GM18951 (cell line): ENCODE measurements at regions not wholly inside any gene's neighbourhood (a gene's known extent, or its start where the extent isn't known, plus 50 kb on each side); places are given as distances from the start of the nearest gene placed in this dataset.

Experiments used
- POLR2A ChIP-seq: IDR thresholded peaks from 4 replicates; pipeline ENCODE4 v1.6.1; 2011; ENCODE audit warnings: mild to moderate bottlenecking; ENCODE audit not compliant: insufficient read length, insufficient read depth; ENCODE audit errors: extremely low read depth
- in situ Hi-C: fragments of 300-500 bp; cut with MboI; formaldehyde crosslinking; loops from one replicate; pipeline ENCODE4 v1.12.0; 2022; ENCODE audit warnings: low sequenced_read_pairs, mixed read lengths, inconsistent platforms; ENCODE audit not compliant: unreplicated experiment

GRCh38 chr4:123950530-123950929, 553.9 kb downstream of the SPRY1 start:
- in situ Hi-C loops: no loop called here
- no peak for TF ChIP-seq POLR2A

DNA sequence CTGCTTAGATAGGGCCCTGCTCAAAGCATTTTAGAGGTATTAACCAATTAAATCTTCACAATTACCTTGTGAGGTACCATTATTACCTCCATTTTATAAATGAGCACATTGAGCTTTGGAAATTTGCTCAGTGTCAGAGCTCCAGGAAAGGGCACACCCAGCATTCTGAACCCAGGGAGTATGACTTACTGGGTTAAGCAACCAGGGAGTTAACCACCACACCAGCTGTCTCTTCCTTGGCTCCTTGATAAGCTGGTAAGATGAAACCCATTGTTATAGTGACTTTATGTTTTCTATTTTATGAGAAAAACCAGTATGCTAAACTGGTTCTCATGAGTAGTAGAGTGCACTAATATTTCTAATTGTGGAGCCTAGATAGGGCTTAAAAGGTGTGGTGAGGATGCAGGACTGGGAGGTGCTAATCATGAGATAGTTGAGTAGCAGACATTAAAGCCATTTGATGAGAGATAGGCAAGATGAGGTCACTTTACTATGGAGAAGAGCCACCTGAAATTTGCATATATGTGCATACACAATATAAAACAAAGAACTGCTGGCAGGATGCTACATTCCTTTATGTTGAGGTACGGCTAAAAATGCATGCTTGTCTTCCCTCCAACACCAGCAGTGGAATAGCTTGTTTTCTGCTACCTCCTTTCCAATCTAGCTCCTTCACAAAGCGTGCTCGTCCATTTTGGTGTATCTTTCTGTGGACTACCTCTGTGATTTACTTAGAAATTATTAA, 556.1 kb downstream of the SPRY1 start:
- in situ Hi-C loops: no loop called here

DNA sequence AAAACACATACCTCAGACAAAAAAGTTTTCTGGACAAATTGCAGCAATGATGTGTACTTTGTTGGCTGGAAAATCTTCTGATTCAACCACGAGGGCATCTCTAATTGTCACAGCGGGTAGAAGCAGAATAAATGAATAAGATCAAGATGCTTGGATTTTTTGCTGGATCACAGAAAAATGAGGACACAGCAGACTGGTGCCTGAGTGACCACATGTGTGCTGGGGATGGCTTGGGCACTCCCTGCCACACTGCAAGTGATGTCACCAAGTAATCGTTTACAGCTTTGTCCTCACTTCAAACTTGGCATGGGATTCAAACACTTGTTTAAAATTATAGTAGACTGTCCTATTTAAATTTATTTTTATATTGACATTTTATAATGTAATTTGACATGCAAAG, 557.0 kb downstream of the SPRY1 start:
- no peak for TF ChIP-seq POLR2A
- in situ Hi-C loops: no loop called here

More for the DNA sequence above, 556.1 kb downstream of the SPRY1 start:
- no peak for TF ChIP-seq POLR2A

- in situ Hi-C loops: no loop called here
These were observed 557.6 kb downstream of the SPRY1 start for GRCh38 chr4:123954220-123954619.

DNA sequence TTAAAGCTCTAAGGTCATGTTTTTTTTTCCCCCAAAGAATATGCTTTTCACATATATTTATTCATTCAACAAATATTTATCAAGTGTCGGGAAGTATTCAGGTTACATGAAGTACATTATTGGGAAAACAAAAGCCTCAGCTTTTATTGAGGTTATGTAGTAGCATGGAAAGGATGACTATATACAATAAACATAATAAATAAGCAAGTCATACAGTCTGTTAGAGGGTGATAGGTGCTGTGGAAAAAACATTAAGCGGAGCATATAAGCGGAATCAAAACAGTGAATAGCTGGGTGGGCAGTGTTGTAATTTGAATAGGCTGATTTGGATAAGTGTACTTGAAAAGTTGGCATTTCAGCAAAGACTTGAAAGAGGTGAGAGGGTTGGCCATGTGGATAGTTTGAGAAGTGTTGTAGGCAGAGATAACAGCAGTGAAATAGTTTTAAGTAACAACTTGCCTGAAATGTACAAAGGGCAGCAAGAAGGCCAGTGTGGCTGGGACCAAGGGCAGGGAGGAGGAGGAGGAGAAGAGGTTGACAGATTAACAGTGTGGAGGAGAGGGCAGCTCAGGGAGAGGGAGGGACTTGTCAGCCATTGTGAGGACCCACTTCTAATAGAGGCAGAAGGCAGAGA, 558.7 kb downstream of the SPRY1 start:
- no peak for TF ChIP-seq POLR2A
- in situ Hi-C loops: no loop called here

More at GRCh38 chr4:123954220-123954619, 557.6 kb downstream of the SPRY1 start:
- TF ChIP-seq POLR2A: no peak

GRCh38 chr4:123956204-123956603, 559.6 kb downstream of the SPRY1 start:
- in situ Hi-C loops: no loop called here
- TF ChIP-seq POLR2A: no peak

DNA sequence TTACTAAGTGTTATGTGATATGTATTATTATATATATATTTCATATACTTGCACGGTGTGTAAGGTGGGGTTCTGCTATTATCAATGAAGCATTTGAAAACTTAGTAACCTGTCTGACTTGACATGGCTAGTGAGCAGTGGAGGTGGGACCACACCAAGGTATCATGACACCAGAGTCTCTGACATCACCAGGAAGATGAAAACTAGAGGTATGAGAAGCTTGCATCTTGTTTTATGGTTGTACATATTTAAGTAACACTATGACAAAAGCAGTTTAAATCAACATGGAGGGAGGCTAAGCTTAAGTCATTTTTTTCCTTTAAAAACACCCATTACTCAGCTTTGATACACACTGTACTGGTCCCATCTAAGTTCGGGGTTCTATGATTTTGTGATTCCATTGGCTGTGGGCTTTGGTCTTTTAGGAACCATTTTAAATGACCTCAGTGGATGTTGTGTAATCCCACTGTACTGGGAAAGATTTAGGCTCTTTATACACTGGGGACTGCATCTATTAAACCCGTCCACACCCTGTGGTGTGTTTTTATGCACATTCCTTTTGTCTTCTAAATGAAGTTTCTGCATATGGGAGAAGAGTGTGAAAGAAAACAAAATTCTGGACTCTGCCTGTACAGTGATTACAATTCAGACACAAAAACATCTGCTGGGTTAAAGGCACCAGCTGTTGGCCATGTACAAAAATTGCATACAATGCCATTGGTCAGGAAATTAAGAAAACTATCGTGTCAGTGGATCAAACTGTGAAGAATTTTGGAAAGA, 570.6 kb downstream of the SPRY1 start:
- in situ Hi-C loops: no loop called here
- no peak for TF ChIP-seq POLR2A

- in situ Hi-C loops: no loop called here
- no peak for TF ChIP-seq POLR2A
These were observed 575.4 kb downstream of the SPRY1 start for GRCh38 chr4:123972031-123972430.

DNA sequence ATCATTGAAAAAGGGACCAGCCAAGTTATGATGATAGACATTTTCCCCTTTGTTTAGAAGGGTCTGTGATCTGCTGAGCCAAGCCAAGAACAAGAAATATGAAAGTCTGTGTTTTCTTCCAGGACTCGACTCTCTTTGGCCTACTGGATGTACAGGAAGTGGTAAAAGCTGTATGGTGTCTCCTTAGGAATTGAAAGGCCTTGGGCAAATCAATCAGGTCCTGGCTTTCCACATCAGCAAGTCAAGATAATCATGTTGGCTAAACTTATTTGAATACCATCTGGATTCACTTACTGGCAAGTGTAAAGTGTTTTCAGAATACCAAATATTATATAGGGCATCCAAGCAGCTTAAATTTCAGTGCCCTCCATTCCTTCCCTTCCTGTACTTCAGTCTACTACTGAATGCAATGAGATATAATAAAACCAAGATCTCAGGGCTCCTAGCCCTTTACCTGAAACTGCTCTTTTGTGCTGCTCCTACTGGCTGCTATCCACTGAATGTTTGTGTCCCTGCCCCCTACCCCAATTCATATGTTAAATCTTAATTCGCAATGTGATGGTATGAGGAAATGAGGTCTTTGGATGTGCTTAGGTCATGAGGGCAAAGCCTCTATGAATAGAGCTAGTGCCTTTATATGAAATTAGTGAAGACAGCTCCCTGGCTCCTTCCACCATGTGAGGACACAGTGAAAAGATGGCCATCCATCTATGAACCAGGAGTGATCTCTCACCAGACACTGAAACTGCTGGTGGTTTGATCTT, 578.0 kb downstream of the SPRY1 start:
- TF ChIP-seq POLR2A: no peak
- in situ Hi-C loops: no loop called here

- in situ Hi-C loops: no loop called here
- no peak for TF ChIP-seq POLR2A
These were observed 579.7 kb downstream of the SPRY1 start for GRCh38 chr4:123976285-123976684.

- in situ Hi-C loops: no loop called here
- TF ChIP-seq POLR2A: no peak
These were observed 580.2 kb downstream of the SPRY1 start for GRCh38 chr4:123976819-123977218.

- in situ Hi-C loops: no loop called here
- no peak for TF ChIP-seq POLR2A
These were observed 581.1 kb downstream of the SPRY1 start for GRCh38 chr4:123977641-123978081.

DNA sequence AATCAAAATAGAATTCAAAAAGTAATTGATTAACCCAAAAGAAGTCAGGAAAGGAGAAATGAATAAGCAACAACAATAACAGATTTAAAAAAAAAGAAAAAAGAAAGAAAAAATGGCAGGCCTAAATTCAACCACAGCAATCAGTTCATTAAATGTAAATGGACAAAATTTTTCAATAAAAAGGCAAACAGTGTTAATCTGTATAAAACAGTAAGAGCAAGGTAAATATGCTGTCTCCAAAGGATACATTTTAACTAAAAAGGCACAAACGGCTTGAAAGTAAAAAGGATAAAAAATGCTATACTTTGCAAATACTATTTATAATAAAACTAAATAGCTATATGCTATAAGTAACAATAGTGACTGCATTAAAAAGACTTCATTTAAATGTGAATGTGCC, 582.0 kb downstream of the SPRY1 start:
- in situ Hi-C loops: no loop called here
- TF ChIP-seq POLR2A: no peak
